ENCODE measurements at regions not wholly inside any gene's neighbourhood (a gene's known extent, or its start where the extent isn't known, plus 50 kb on each side); places are given as distances from the start of the nearest gene placed in this dataset.

GRCh38 chr2:118791483-118791882 is 56.0 kb downstream of the EN1 start:
- DNase-seq (ENCODE audit: extremely low read depth, insufficient read length) = no peak
- TF ChIP-seq CTCF (IDR thresholded peaks at IDR 0.05; ENCODE audit: insufficient read depth, low read length, poor library complexity, severe bottlenecking) = no peak
- no peak overlapping the region for H3K4me3 ChIP-seq (replicated peaks; ENCODE audit: low read depth, low read length)

GRCh38 chr2:118786746-118787145 is 60.7 kb downstream of the EN1 start:
- Histone ChIP-seq H3K4me3 (replicated peaks; ENCODE audit: low read depth, low read length) (no peak overlapping the region), H3K36me3 (ENCODE audit: control insufficient read depth, insufficient read depth, low read length) (no peaks in the 10 kb centered on the region), H3K27me3 (replicated peaks; ENCODE audit: control insufficient read depth, insufficient read depth, low read length) (no peaks in the 10 kb centered on the region; the same call in 1 of the 2 replicates)
- no peak for TF ChIP-seq CTCF (IDR thresholded peaks at IDR 0.05; ENCODE audit: insufficient read depth, low read length, poor library complexity, severe bottlenecking)
- DNase-seq (ENCODE audit: extremely low read depth, insufficient read length) = no peak

More at GRCh38 chr2:118791483-118791882, 56.0 kb downstream of the EN1 start:
- Histone ChIP-seq H3K36me3 (ENCODE audit: control insufficient read depth, insufficient read depth, low read length) (no peaks in the 10 kb centered on the region), H3K27me3 (replicated peaks; ENCODE audit: control insufficient read depth, insufficient read depth, low read length) (no peaks in the 10 kb centered on the region)

GRCh38 chr2:118784860-118785259 is 62.6 kb downstream of the EN1 start:
- no peak for TF ChIP-seq CTCF (IDR thresholded peaks at IDR 0.05; ENCODE audit: insufficient read depth, low read length, poor library complexity, severe bottlenecking)
- no peak for DNase-seq (ENCODE audit: extremely low read depth, insufficient read length)
- H3K4me3 ChIP-seq (replicated peaks; ENCODE audit: low read depth, low read length) = no peak overlapping the region
- no peaks in the 10 kb centered on the region; the same call in 1 of the 2 replicates for H3K27me3 ChIP-seq (replicated peaks; ENCODE audit: control insufficient read depth, insufficient read depth, low read length)
- H3K36me3 ChIP-seq (ENCODE audit: control insufficient read depth, insufficient read depth, low read length) = no peaks in the 10 kb centered on the region

GRCh38 chr2:118779362-118779761 is 68.1 kb downstream of the EN1 start:
- no peak for DNase-seq (ENCODE audit: extremely low read depth, insufficient read length)
- TF ChIP-seq CTCF (IDR thresholded peaks at IDR 0.05; ENCODE audit: insufficient read depth, low read length, poor library complexity, severe bottlenecking) = no peak
- H3K36me3 ChIP-seq (ENCODE audit: control insufficient read depth, insufficient read depth, low read length) = no peaks in the 10 kb centered on the region
- H3K27me3 ChIP-seq (replicated peaks; ENCODE audit: control insufficient read depth, insufficient read depth, low read length) = 0 out of 2 replicates have a peak, but pooled peaks cover 2% of the 10 kb centered on the region
- H3K4me3 ChIP-seq (replicated peaks; ENCODE audit: low read depth, low read length) = no peak overlapping the region

GRCh38 chr2:118774458-118775133 is 72.9 kb downstream of the EN1 start:
- 0 out of 2 replicates have a peak, but pooled peaks cover 2% of the 10 kb centered on the region for H3K27me3 ChIP-seq (replicated peaks; ENCODE audit: control insufficient read depth, insufficient read depth, low read length)
- H3K4me3 ChIP-seq (replicated peaks; ENCODE audit: low read depth, low read length) = no peak overlapping the region
- peak; percentile 7 for DNase-seq (ENCODE audit: extremely low read depth, insufficient read length)
- no peaks in the 10 kb centered on the region for H3K36me3 ChIP-seq (ENCODE audit: control insufficient read depth, insufficient read depth, low read length)
- no peak for TF ChIP-seq CTCF (IDR thresholded peaks at IDR 0.05; ENCODE audit: insufficient read depth, low read length, poor library complexity, severe bottlenecking)
